HL-60 (cell line): ENCODE measurements at regions not wholly inside any gene's neighbourhood (a gene's known extent, or its start where the extent isn't known, plus 50 kb on each side); places are given as distances from the start of the nearest gene placed in this dataset.

Experiments used
- GABPA ChIP-seq: IDR thresholded peaks from 2 replicates; pipeline ENCODE4 v1.6.1; 2012; ENCODE audit warnings: low read depth
- POLR2AphosphoS5 ChIP-seq: IDR thresholded peaks from 2 replicates; pipeline ENCODE4 v1.6.1; 2012; ENCODE audit warnings: low read depth
- REST ChIP-seq: IDR thresholded peaks from 2 replicates; pipeline ENCODE4 v1.6.1; 2012; ENCODE audit warnings: low read depth; ENCODE audit not compliant: insufficient replicate concordance
- SPI1 ChIP-seq: IDR thresholded peaks from 2 replicates; pipeline ENCODE4 v1.6.1; 2012; ENCODE audit warnings: low read depth, mild to moderate bottlenecking, borderline replicate concordance
- TF ChIP-seq, protein P1 (sequence below): IDR thresholded peaks from one replicate; pipeline ENCODE4 v1.5.1; 2011; ENCODE audit warnings: low read length, control low read depth, inconsistent platforms; ENCODE audit not compliant: insufficient read depth

- TF ChIP-seq, protein P1, sequence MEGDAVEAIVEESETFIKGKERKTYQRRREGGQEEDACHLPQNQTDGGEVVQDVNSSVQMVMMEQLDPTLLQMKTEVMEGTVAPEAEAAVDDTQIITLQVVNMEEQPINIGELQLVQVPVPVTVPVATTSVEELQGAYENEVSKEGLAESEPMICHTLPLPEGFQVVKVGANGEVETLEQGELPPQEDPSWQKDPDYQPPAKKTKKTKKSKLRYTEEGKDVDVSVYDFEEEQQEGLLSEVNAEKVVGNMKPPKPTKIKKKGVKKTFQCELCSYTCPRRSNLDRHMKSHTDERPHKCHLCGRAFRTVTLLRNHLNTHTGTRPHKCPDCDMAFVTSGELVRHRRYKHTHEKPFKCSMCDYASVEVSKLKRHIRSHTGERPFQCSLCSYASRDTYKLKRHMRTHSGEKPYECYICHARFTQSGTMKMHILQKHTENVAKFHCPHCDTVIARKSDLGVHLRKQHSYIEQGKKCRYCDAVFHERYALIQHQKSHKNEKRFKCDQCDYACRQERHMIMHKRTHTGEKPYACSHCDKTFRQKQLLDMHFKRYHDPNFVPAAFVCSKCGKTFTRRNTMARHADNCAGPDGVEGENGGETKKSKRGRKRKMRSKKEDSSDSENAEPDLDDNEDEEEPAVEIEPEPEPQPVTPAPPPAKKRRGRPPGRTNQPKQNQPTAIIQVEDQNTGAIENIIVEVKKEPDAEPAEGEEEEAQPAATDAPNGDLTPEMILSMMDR: no peak
- no peak for TF ChIP-seq POLR2AphosphoS5
- no peak for TF ChIP-seq SPI1
- TF ChIP-seq REST: no peak
- TF ChIP-seq GABPA: no peak
Observed at GRCh38 chr12:115155665-115156645, 472.0 kb upstream of the TBX3 start.
